HT-29 (cell line): ENCODE measurements at regions not wholly inside any gene's neighbourhood (a gene's known extent, or its start where the extent isn't known, plus 50 kb on each side); places are given as distances from the start of the nearest gene placed in this dataset.

ENCODE experiments used
- DNase-seq: peaks from one replicate; pipeline ENCODE4 v3.0.0-alpha.2; 2015; ENCODE audit warnings: low spot score

- DNase-seq, result no peak
Observed at GRCh38 chr2:12338946-12339697, 377.6 kb upstream of the TRIB2 start.

GRCh38 chr2:12340164-12340563, 376.6 kb upstream of the TRIB2 start:
- DNase-seq, result no peak

GRCh38 chr2:12341215-12341614, 375.5 kb upstream of the TRIB2 start:
- DNase-seq, result no peak

GRCh38 chr2:12341920-12342319, 374.8 kb upstream of the TRIB2 start:
- no peak for DNase-seq

- DNase-seq, result no peak
Observed at GRCh38 chr2:12343141-12343540, 373.6 kb upstream of the TRIB2 start.

- DNase-seq, result no peak
Observed at GRCh38 chr2:12347066-12347493, 369.7 kb upstream of the TRIB2 start.

- DNase-seq, result no peak
Observed at GRCh38 chr2:12348216-12348615, 368.5 kb upstream of the TRIB2 start.

GRCh38 chr2:12350821-12351220, 365.9 kb upstream of the TRIB2 start:
- no peak for DNase-seq

- no peak for DNase-seq
Observed at GRCh38 chr2:12352889-12353288, 363.8 kb upstream of the TRIB2 start.

GRCh38 chr2:12361506-12361905, 355.2 kb upstream of the TRIB2 start:
- DNase-seq, result no peak

GRCh38 chr2:12363138-12363537, 353.6 kb upstream of the TRIB2 start:
- DNase-seq, result no peak

GRCh38 chr2:12363569-12363968, 353.2 kb upstream of the TRIB2 start:
- no peak for DNase-seq

- DNase-seq, result no peak
Observed at GRCh38 chr2:12369566-12369965, 347.2 kb upstream of the TRIB2 start.

GRCh38 chr2:12376025-12376424, 340.7 kb upstream of the TRIB2 start:
- DNase-seq, result no peak

- DNase-seq, result no peak
Observed at GRCh38 chr2:12379143-12379542, 337.6 kb upstream of the TRIB2 start.

- no peak for DNase-seq
Observed at GRCh38 chr2:12381543-12382325, 335.0 kb upstream of the TRIB2 start.

- DNase-seq, result no peak
Observed at GRCh38 chr2:12382366-12382765, 334.4 kb upstream of the TRIB2 start.

- DNase-seq, result no peak
Observed at GRCh38 chr2:12389344-12390045, 327.2 kb upstream of the TRIB2 start.

- DNase-seq, result no peak
Observed at GRCh38 chr2:12391116-12391515, 325.6 kb upstream of the TRIB2 start.

- DNase-seq, result no peak
Observed at GRCh38 chr2:12396699-12397098, 320.0 kb upstream of the TRIB2 start.

- no peak for DNase-seq
Observed at GRCh38 chr2:12397854-12398253, 318.9 kb upstream of the TRIB2 start.

GRCh38 chr2:12399240-12399639, 317.5 kb upstream of the TRIB2 start:
- no peak for DNase-seq
